Neural cell (in vitro differentiated cells): ENCODE measurements at regions not wholly inside any gene's neighbourhood (a gene's known extent, or its start where the extent isn't known, plus 50 kb on each side); places are given as distances from the start of the nearest gene placed in this dataset.

Experiments
- H2AFZ ChIP-seq: fragments of 200-600, 300-800 bp; sonication (generic), shearing (Covaris generic); 2 replicates; pipeline ENCODE4 v1.6.0; 2014; ENCODE audit warnings: low read depth, mild to moderate bottlenecking, antibody characterized with exemption, low read length, moderate library complexity
- H3F3A ChIP-seq: fragments of 200-600 bp; shearing (Covaris generic); 2 replicates; pipeline ENCODE4 v1.6.1; 2016; ENCODE audit warnings: mild to moderate bottlenecking, moderate library complexity, mixed read lengths, antibody characterized with exemption, low read length; ENCODE audit not compliant: insufficient read depth, poor library complexity, severe bottlenecking
- H3K27ac ChIP-seq: fragments of 200-600, 300-800 bp; sonication (generic), shearing (Covaris generic); 2 replicates; pipeline ENCODE4 v1.5.1; 2014; ENCODE audit warnings: mild to moderate bottlenecking, low read length, moderate library complexity
- H3K27me3 ChIP-seq: fragments of 300-800, 200-600 bp; sonication (generic), shearing (Covaris generic); 2 replicates; pipeline ENCODE4 v1.6.0; 2014; ENCODE audit warnings: mild to moderate bottlenecking, low read depth, low read length, moderate library complexity; ENCODE audit not compliant: insufficient read depth
- H3K36me3 ChIP-seq: fragments of 300-800, 200-600 bp; sonication (generic), shearing (Covaris generic); 2 replicates; pipeline ENCODE4 v1.5.1; 2014; ENCODE audit warnings: mild to moderate bottlenecking, antibody characterized with exemption, low read length, moderate library complexity; ENCODE audit not compliant: insufficient read depth
- H3K4me2 ChIP-seq: fragments of 300-800, 200-600 bp; sonication (generic), shearing (Covaris generic); 2 replicates; pipeline ENCODE4 v1.6.0; 2014; ENCODE audit warnings: mild to moderate bottlenecking, low read length
- H3K4me3 ChIP-seq: fragments of 300-800, 200-600 bp; sonication (generic), shearing (Covaris generic); 2 replicates; pipeline ENCODE4 v1.5.1; 2014; ENCODE audit warnings: mild to moderate bottlenecking, low read length, moderate library complexity
- H3K79me2 ChIP-seq: fragments of 200-600 bp; shearing (Covaris generic); replicated peaks from 2 replicates; pipeline ENCODE4 v1.6.0; 2014; ENCODE audit warnings: mild to moderate bottlenecking, low read length, moderate library complexity; ENCODE audit not compliant: insufficient read depth
- H3K9ac ChIP-seq: fragments of 300-800, 200-600 bp; sonication (generic), shearing (Covaris generic); 2 replicates; pipeline ENCODE4 v1.6.1; 2016; ENCODE audit warnings: mild to moderate bottlenecking, low read length, mixed read lengths
- H3K9me2 ChIP-seq: fragments of 200-600 bp; shearing (Covaris generic); 2 replicates; pipeline ENCODE4 v1.6.1; 2016; ENCODE audit warnings: mild to moderate bottlenecking, low read length, mixed read lengths; ENCODE audit not compliant: insufficient read depth
- H3K9me3 ChIP-seq: fragments of 200-600, 300-800 bp; sonication (generic), shearing (Covaris generic); 2 replicates; pipeline ENCODE4 v1.6.1; 2016; ENCODE audit warnings: mild to moderate bottlenecking, mixed run types, low read length, moderate library complexity, mixed read lengths
- H4K20me1 ChIP-seq: fragments of 200-600 bp; shearing (Covaris generic); 2 replicates; pipeline ENCODE4 v1.6.1; 2016; ENCODE audit warnings: mild to moderate bottlenecking, mixed run types; ENCODE audit not compliant: insufficient read depth
- CTCF ChIP-seq: fragments of 450-650 bp; IDR thresholded peaks from 2 replicates; pipeline ENCODE4 v1.5.1; 2014; ENCODE audit warnings: antibody characterized with exemption, mild to moderate bottlenecking, moderate library complexity; ENCODE audit not compliant: poor library complexity, severe bottlenecking
- EP300 ChIP-seq: fragments of 450-650 bp; conservative IDR thresholded peaks from 2 replicates; pipeline ENCODE4 v1.6.1; 2014; ENCODE audit warnings: antibody characterized with exemption, mild to moderate bottlenecking, moderate library complexity; ENCODE audit not compliant: poor library complexity, severe bottlenecking
- EZH2 ChIP-seq: fragments of 200-600, 300-800 bp; shearing (Covaris generic), sonication (generic); IDR thresholded peaks from 2 replicates; pipeline ENCODE4 v1.6.1; 2014; ENCODE audit warnings: antibody characterized with exemption, low read length, borderline replicate concordance, mild to moderate bottlenecking; ENCODE audit not compliant: insufficient read depth, poor library complexity, severe bottlenecking
- MXI1 ChIP-seq: fragments of 450-650 bp; conservative IDR thresholded peaks from 2 replicates; pipeline ENCODE4 v1.6.1; 2014; ENCODE audit warnings: antibody characterized with exemption, mild to moderate bottlenecking; ENCODE audit not compliant: poor library complexity, severe bottlenecking
- POLR2AphosphoS5 ChIP-seq: IDR thresholded peaks from 2 replicates; pipeline ENCODE4 v1.6.1; 2012
- RAD21 ChIP-seq: fragments of 450-650 bp; conservative IDR thresholded peaks from 2 replicates; pipeline ENCODE4 v1.6.1; 2014; ENCODE audit warnings: antibody characterized with exemption, mild to moderate bottlenecking, moderate library complexity
- REST ChIP-seq: IDR thresholded peaks from 2 replicates; pipeline ENCODE4 v1.6.1; 2012; ENCODE audit warnings: borderline replicate concordance
- SMC3 ChIP-seq: fragments of 450-650 bp; conservative IDR thresholded peaks from 2 replicates; pipeline ENCODE4 v1.6.1; 2014; ENCODE audit warnings: antibody characterized with exemption, mild to moderate bottlenecking, moderate library complexity; ENCODE audit not compliant: poor library complexity
- TAF1 ChIP-seq: IDR thresholded peaks from 2 replicates; pipeline ENCODE4 v1.6.1; 2012; ENCODE audit warnings: low read depth

GRCh38 chr15:81483496-81483895 lies 109.5 kb upstream of the TMC3 start:
- Histone ChIP-seq H3K4me2 (no peak overlapping the region), H2AFZ (no peak overlapping the region), H3K79me2 (no peaks in the 10 kb centered on the region), H3F3A (no peaks in the 10 kb centered on the region), H3K27ac (no peak overlapping the region), H4K20me1 (no peaks in the 10 kb centered on the region), H3K4me3 (no peak overlapping the region), H3K9ac (no peak overlapping the region), H3K36me3 (no peaks in the 10 kb centered on the region), H3K27me3 (no peaks in the 10 kb centered on the region), H3K9me2 (no peaks in the 10 kb centered on the region), H3K9me3 (no peaks in the 10 kb centered on the region)
- TF ChIP-seq MXI1: no peak
- TF ChIP-seq TAF1: no peak
- TF ChIP-seq POLR2AphosphoS5: no peak
- TF ChIP-seq REST: no peak
- no peak for TF ChIP-seq CTCF
- no peak for TF ChIP-seq EP300
- no peak for TF ChIP-seq RAD21

GRCh38 chr15:81481346-81481745 lies 107.3 kb upstream of the TMC3 start:
- Histone ChIP-seq H3K27me3 (no peaks in the 10 kb centered on the region), H3K36me3 (no peaks in the 10 kb centered on the region), H3K79me2 (no peaks in the 10 kb centered on the region), H3K9me2 (no peaks in the 10 kb centered on the region), H2AFZ (no peak overlapping the region), H3K9ac (no peak overlapping the region), H3F3A (no peaks in the 10 kb centered on the region), H3K9me3 (no peaks in the 10 kb centered on the region), H3K4me2 (no peak overlapping the region), H4K20me1 (no peaks in the 10 kb centered on the region), H3K4me3 (no peak overlapping the region), H3K27ac (no peak overlapping the region)
- TF ChIP-seq REST: no peak
- TF ChIP-seq TAF1: no peak
- TF ChIP-seq EP300: no peak
- no peak for TF ChIP-seq EZH2
- TF ChIP-seq SMC3: no peak
- no peak for TF ChIP-seq POLR2AphosphoS5
- no peak for TF ChIP-seq RAD21
- no peak for TF ChIP-seq MXI1
- no peak for TF ChIP-seq CTCF
